DMS53 treated with DMSO at 0.1 percent for 48 hours (cell line): ENCODE measurements at regions not wholly inside any gene's neighbourhood (a gene's known extent, or its start where the extent isn't known, plus 50 kb on each side); places are given as distances from the start of the nearest gene placed in this dataset.
"Not testable (repeated sequence)": the region's sequence is repeated elsewhere in the genome, so short reads cannot be mapped to it uniquely, and the experiment has no call there.

Experiments used
- DNase-seq: peaks from one replicate; lab custom pipeline; 2025; ENCODE audit not compliant: unreplicated experiment; lab: John Stamatoyannopoulos, UW

- no peak for DNase-seq
These were observed 332.4 kb upstream of the IGF1R start for GRCh38 chr15:98315971-98316370.

- DNase-seq = no peak
These were observed 326.4 kb upstream of the IGF1R start for GRCh38 chr15:98321896-98322295.

GRCh38 chr15:98322581-98322980 lies 325.8 kb upstream of the IGF1R start:
- DNase-seq = no peak

- no peak for DNase-seq
These were observed 323.9 kb upstream of the IGF1R start for GRCh38 chr15:98324341-98324970.

GRCh38 chr15:98326804-98327203 lies 321.5 kb upstream of the IGF1R start:
- no peak for DNase-seq

GRCh38 chr15:98330258-98330657 lies 318.1 kb upstream of the IGF1R start:
- no peak for DNase-seq

- DNase-seq = no peak
These were observed 317.5 kb upstream of the IGF1R start for GRCh38 chr15:98330692-98331435.

- no peak for DNase-seq
These were observed 316.7 kb upstream of the IGF1R start for GRCh38 chr15:98331676-98332075.

GRCh38 chr15:98333251-98333650 lies 315.1 kb upstream of the IGF1R start:
- no peak for DNase-seq

GRCh38 chr15:98342911-98343310 lies 305.4 kb upstream of the IGF1R start:
- DNase-seq = no peak

- no peak for DNase-seq
These were observed 303.7 kb upstream of the IGF1R start for GRCh38 chr15:98344591-98344990.

- no peak for DNase-seq
These were observed 301.3 kb upstream of the IGF1R start for GRCh38 chr15:98347001-98347400.

GRCh38 chr15:98347866-98348265 lies 300.5 kb upstream of the IGF1R start:
- DNase-seq = no peak

GRCh38 chr15:98350276-98350675 lies 298.1 kb upstream of the IGF1R start:
- no peak for DNase-seq

- DNase-seq = not testable (repeated sequence)
These were observed 290.1 kb upstream of the IGF1R start for GRCh38 chr15:98358274-98358673.

GRCh38 chr15:98358971-98359370 lies 289.4 kb upstream of the IGF1R start:
- DNase-seq = no peak

- no peak for DNase-seq
These were observed 284.9 kb upstream of the IGF1R start for GRCh38 chr15:98363416-98363815.

GRCh38 chr15:98363955-98364354 lies 284.4 kb upstream of the IGF1R start:
- DNase-seq = no peak

GRCh38 chr15:98369081-98369716 lies 279.1 kb upstream of the IGF1R start:
- DNase-seq = no peak

GRCh38 chr15:98375513-98376340 lies 272.6 kb upstream of the IGF1R start:
- no peak for DNase-seq

- no peak for DNase-seq
These were observed 267.6 kb upstream of the IGF1R start for GRCh38 chr15:98380721-98381120.
